ENCODE measurements at regions not wholly inside any gene's neighbourhood (a gene's known extent, or its start where the extent isn't known, plus 50 kb on each side); places are given as distances from the start of the nearest gene placed in this dataset.

DNA sequence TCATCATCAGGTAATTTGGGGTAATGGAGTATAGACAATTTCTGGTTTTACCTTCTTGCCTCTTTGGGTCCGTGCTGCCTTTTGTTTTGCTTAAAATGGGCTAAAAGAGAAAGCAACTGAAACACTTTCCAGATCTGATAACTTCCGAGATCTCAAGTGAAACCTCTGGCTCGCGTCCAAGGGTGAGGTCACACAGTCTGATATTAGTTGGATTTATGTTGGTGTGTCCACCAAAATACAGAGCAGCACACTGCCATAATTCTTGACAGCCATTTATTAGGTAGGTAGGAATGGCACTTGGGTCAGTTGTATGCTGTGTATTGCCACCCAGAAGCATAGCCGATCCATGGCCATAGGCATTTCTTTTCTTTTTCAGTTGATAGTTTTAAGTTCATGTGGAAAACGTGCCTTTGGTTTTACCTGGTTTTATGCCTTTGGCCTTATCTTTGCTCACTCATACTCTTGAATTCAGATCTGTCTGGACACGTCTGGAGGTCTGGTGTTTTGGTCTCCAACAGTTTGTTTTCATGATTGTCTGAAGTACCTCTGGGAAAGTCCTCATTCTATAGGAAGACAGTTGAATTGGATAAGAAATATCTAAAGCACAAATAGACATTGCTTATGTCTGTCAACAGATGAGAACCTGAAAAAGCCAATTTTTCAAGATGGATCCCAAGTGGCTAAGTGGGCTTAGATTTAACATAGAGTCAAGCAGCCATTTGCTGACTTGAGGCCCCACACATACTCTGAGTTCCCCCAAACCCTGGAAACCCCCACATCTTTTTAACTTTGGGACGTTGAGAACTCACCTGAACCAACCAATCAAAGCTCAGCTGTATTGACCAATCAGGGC is 320.8 kb downstream of the SOX4 start:
- H3K36me3 ChIP-seq (ENCODE audit: control insufficient read depth in 4 of 4, insufficient read depth in 3 of 4, low read depth in 1 of 4, low read length in 3 of 4): no peaks in the 10 kb centered on the region
- H3K27ac ChIP-seq (ENCODE audit: low read depth in 1 of 2, low read length in 2 of 2): no peak overlapping the region
- H3K27me3 ChIP-seq (ENCODE audit: control insufficient read depth in 4 of 4, insufficient read depth in 4 of 4, low read length in 3 of 4): peaks cover 0 to 2% (median 0%) of the 10 kb centered on the region in 4 donors
- WGBS: 33% methylated on average over 8 of the region's 8 CpGs
- H3K4me1 ChIP-seq (ENCODE audit: control insufficient read depth in 4 of 4, insufficient read depth in 4 of 4, low read length in 3 of 4): peaks cover 0 to 1% (median 0%) of the 10 kb centered on the region in 4 donors
- TF ChIP-seq, protein P1, sequence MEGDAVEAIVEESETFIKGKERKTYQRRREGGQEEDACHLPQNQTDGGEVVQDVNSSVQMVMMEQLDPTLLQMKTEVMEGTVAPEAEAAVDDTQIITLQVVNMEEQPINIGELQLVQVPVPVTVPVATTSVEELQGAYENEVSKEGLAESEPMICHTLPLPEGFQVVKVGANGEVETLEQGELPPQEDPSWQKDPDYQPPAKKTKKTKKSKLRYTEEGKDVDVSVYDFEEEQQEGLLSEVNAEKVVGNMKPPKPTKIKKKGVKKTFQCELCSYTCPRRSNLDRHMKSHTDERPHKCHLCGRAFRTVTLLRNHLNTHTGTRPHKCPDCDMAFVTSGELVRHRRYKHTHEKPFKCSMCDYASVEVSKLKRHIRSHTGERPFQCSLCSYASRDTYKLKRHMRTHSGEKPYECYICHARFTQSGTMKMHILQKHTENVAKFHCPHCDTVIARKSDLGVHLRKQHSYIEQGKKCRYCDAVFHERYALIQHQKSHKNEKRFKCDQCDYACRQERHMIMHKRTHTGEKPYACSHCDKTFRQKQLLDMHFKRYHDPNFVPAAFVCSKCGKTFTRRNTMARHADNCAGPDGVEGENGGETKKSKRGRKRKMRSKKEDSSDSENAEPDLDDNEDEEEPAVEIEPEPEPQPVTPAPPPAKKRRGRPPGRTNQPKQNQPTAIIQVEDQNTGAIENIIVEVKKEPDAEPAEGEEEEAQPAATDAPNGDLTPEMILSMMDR (IDR thresholded peaks at IDR 0.05; ENCODE audit: low read depth, low read length, missing input control): no peak
- TF ChIP-seq FOXA1 (IDR thresholded peaks at IDR 0.05) (no peak), RAD21 (IDR thresholded peaks at IDR 0.05) (no peak), ATF3 (IDR thresholded peaks at IDR 0.05) (no peak), EGR1 (IDR thresholded peaks at IDR 0.05; ENCODE audit: low read depth in 2 of 2) (no peak), ZBTB33 (IDR thresholded peaks at IDR 0.05) (no peak), TAF1 (conservative IDR thresholded peaks at IDR 0.05) (no peak), NR2F2 (IDR thresholded peaks at IDR 0.05) (no peak), GABPA (IDR thresholded peaks at IDR 0.05 in 1 of 2, conservative IDR thresholded peaks at IDR 0.05 in 1 of 2) (no peak), JUND (IDR thresholded peaks at IDR 0.05) (no peak), HNF4G (IDR thresholded peaks at IDR 0.05) (no peak), FOXA2 (IDR thresholded peaks at IDR 0.05) (no peak), HNF4A (conservative IDR thresholded peaks at IDR 0.05) (no peak), RXRA (IDR thresholded peaks at IDR 0.05) (no peak), YY1 (IDR thresholded peaks at IDR 0.05) (no peak), SP1 (IDR thresholded peaks at IDR 0.05) (no peak)
- TF ChIP-seq, protein P2, sequence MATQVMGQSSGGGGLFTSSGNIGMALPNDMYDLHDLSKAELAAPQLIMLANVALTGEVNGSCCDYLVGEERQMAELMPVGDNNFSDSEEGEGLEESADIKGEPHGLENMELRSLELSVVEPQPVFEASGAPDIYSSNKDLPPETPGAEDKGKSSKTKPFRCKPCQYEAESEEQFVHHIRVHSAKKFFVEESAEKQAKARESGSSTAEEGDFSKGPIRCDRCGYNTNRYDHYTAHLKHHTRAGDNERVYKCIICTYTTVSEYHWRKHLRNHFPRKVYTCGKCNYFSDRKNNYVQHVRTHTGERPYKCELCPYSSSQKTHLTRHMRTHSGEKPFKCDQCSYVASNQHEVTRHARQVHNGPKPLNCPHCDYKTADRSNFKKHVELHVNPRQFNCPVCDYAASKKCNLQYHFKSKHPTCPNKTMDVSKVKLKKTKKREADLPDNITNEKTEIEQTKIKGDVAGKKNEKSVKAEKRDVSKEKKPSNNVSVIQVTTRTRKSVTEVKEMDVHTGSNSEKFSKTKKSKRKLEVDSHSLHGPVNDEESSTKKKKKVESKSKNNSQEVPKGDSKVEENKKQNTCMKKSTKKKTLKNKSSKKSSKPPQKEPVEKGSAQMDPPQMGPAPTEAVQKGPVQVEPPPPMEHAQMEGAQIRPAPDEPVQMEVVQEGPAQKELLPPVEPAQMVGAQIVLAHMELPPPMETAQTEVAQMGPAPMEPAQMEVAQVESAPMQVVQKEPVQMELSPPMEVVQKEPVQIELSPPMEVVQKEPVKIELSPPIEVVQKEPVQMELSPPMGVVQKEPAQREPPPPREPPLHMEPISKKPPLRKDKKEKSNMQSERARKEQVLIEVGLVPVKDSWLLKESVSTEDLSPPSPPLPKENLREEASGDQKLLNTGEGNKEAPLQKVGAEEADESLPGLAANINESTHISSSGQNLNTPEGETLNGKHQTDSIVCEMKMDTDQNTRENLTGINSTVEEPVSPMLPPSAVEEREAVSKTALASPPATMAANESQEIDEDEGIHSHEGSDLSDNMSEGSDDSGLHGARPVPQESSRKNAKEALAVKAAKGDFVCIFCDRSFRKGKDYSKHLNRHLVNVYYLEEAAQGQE (IDR thresholded peaks at IDR 0.05): no peak
- TF ChIP-seq, protein P3, sequence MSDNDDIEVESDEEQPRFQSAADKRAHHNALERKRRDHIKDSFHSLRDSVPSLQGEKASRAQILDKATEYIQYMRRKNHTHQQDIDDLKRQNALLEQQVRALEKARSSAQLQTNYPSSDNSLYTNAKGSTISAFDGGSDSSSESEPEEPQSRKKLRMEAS (IDR thresholded peaks at IDR 0.05): no peak
- H3K4me3 ChIP-seq (ENCODE audit: low read depth in 1 of 3, low read length in 3 of 3): no peak overlapping the region
- no peak for DNase-seq (ENCODE audit: low spot score)
- H3K9me3 ChIP-seq (ENCODE audit: control insufficient read depth in 4 of 4, low read length in 3 of 4): no peaks in the 10 kb centered on the region
- H3K9ac ChIP-seq (ENCODE audit: low read depth in 1 of 2, low read length in 2 of 2): no peak overlapping the region
